ENCODE measurements at regions not wholly inside any gene's neighbourhood (a gene's known extent, or its start where the extent isn't known, plus 50 kb on each side); places are given as distances from the start of the nearest gene placed in this dataset.
"Not testable (repeated sequence)": the region's sequence is repeated elsewhere in the genome, so short reads cannot be mapped to it uniquely, and the experiment has no call there.

GRCh38 chr12:131543040-131543439 is 167.8 kb upstream of the SFSWAP start:
- DNase-seq = no peak
- no peak for ATAC-seq

DNA sequence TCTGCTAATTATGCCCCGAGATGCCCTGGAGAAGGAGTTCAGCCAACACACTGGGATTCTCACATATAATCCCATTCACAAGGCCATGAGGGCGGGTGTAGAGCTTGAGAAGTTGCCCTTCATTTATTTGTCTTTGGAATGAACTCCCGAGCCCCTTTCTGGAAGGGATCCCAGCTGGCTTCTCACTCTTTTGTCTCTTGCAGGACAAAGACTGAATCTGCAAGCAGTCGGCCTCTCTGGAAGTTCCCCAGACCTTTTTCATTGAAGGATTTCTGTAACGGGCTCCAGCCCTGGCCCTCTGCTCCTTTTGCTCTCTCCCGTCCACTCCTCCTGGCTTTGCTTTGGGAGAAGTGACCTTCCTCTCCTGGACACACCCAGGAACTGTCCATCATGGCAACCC is 163.3 kb upstream of the SFSWAP start:
- no peak for DNase-seq
- ATAC-seq = no peak

GRCh38 chr12:131550121-131550520 is 160.8 kb upstream of the SFSWAP start:
- no peak for ATAC-seq
- no peak for DNase-seq

- no peak for DNase-seq
- ATAC-seq = no peak
These were observed 159.0 kb upstream of the SFSWAP start for GRCh38 chr12:131551675-131552491.

- ATAC-seq = no peak
- no peak for DNase-seq
These were observed 158.4 kb upstream of the SFSWAP start for GRCh38 chr12:131552492-131552863.

GRCh38 chr12:131553096-131553777 is 157.7 kb upstream of the SFSWAP start:
- DNase-seq (no peak), ATAC-seq (no peak)

DNA sequence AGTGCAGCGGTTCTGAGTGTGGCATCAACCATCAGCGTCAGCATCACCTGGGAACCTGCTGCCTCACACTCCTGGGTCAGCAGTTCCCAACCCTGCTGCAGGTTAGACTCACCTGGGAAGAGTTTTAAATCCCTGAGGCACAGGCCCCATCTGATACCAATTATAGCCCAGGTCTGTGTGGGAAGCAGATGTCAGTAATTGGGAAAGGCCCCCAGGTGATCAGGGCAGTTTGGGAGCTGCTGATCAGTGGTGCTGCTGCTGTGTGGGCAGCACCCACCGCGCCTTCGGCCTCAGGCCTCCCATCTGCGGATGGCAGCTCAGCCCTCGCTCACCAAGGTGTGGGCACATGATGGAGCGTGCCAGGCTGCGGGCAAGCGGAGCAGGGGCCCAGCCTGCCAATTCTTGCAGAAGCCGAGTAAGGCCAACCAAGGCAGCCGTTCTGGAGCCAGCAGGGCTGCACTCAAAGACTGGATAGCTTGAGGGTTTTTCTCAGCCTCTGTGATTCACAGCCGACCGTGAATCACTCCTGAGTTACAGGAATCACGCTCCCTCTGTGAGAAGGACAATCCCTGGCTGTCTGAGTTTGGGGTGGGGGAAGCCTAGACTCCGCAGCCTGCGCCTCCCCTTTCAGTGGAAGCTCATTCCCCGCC is 155.6 kb upstream of the SFSWAP start:
- DNase-seq = no peak
- no peak for ATAC-seq

DNA sequence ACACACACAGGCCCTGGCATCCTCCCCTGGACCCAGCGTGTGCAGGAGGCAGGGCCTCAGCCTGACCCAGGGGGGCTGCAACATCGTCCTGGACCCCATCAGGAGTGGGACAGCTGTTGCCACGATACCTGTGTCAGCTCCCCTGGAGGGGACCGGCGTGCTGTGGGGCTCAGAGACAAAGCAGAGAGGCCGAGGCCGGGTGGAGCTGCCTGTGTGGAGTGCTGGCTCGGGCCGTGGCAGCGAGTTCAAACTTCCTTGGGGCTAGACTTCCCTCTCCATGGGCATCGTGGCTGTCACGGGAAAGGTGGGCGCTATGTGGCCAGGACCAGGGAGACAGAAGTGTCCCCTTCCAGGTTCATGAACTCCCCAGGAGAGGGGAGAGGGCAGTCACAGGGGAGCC is 155.0 kb upstream of the SFSWAP start:
- DNase-seq = no peak
- no peak for ATAC-seq

DNA sequence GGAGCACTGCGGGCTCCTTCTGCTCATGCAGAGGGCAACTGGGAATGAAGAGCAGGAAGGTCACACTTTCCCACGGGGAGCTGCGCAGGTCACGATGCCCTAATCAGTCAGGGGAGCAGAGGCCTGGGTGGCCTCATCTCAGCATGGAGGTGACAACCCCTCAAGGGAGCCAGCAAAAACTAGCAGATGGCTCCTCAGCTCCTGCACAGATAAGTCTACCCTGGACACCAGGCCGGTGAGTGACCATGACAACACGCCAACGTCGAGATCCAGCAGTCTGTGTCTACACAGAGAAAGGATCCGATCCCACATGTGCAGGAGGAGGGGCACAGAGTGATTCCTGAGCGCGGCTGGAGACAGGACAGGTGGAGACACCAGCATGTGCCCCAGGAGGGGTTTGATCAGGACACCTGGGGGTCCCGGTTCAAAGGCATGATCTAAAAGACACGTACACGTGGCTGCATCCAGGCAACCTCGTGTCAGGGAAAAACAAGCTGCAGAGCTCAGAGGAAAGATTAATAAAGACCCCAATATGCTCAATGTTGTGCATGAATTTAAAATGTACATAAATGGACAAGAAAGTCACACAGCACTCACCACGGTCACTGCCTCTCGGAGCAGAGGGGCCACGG is 153.7 kb upstream of the SFSWAP start:
- ATAC-seq (no peak), DNase-seq (no peak)

- no peak for DNase-seq
- no peak for ATAC-seq
These were observed 151.1 kb upstream of the SFSWAP start for GRCh38 chr12:131559517-131560516.

DNA sequence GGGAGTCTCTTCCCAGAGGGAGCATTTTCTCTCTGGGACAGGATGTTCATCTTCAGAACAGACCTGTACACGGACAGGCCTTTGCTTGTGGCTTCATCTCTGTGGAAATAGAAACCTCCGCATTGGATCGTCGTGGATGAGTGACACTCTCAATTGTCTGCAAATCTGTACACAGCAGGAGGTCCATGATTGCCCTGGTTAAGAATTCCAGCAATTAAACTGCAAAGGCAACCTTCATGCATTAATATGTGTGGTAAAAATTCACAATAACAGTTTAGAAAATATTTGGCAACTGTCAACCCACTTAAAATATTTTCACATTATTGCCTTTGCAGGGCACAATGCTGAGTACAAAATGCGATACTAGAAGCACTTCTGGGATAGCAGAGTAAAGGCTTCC is 149.8 kb upstream of the SFSWAP start:
- DNase-seq (no peak), ATAC-seq (no peak)

DNA sequence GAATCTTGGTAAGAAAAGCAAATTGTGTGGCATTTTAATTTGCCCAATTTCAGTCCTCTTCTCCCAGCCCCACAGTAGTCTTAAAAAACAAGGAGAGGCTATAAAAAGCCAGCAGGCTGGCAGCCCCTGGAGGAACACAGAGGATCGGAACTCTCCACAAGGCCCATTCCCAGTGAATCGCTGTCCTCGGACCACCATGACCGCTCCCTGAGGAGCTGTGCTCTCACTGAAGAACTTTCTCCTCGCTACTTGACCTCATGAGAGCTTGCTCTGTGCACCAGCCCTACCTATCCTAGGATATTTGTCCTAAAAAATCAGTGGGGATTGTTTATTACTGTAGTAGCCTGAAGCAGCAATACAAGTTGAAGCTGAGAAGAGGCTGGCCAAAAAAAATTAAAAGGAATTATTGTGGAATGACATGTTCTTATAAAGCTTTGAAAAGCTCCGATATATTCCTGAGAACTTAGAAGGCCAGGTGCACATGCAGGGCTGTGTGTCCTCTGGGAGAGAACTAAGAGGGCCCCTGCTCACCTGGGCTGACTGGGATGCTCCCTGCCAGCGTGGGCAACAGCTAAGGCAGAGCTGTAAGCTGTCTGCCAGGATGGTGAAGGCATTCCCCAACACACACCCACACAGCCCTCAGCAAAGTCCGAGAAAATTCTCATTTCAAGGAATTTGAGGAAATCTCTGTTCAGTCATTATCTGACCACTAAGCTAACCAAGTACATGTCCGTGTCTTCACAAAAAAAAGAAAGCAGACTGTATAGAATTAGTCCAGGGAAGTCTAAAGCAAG is 148.8 kb upstream of the SFSWAP start:
- DNase-seq (no peak), ATAC-seq (no peak)

- ATAC-seq, DNase-seq: not testable (repeated sequence)
These were observed 146.7 kb upstream of the SFSWAP start for GRCh38 chr12:131564138-131564727.

DNA sequence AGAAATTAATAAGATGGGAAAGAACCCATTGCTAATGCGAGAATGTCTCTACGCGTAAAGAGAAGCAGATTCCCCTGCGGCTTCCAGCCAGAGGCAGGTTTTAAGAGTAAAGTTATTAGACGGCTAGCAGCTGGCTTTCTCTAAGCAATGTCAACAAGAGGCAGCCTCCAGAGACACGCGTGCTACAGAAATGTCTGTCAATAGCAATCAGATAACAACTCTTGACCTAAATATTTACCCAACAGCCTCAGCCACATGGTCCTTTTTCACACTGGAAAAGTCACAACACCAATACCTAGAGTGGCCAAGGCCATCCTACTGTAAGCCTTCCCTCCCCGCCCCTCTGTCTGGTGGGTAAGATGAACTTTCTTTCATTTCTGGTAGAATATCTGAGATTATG is 146.0 kb upstream of the SFSWAP start:
- ATAC-seq (no peak), DNase-seq (no peak)

GRCh38 chr12:131565267-131566015 is 145.4 kb upstream of the SFSWAP start:
- ATAC-seq = no peak
- no peak for DNase-seq

GRCh38 chr12:131568336-131568735 is 142.6 kb upstream of the SFSWAP start:
- DNase-seq (no peak), ATAC-seq (no peak)

- DNase-seq = no peak
- no peak for ATAC-seq
These were observed 140.3 kb upstream of the SFSWAP start for GRCh38 chr12:131570596-131570995.

DNA sequence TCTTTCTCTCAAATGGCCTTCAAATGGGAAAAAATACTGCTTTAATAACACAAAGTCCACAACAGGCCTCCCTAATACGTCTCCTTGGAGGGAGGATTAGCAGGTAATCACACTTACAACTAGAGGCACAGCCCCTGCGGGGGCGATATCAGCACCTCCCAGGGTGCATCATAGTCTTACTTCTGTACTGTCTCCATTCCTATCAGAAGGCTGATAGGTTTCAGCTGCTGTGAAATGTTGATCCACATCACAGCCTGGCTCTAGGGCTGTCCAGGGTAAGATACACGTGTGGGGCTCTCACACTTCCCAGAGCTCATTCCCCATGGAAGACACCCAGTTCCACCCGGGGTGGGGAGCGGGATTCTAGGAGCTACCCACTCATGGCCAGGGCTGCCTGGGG is 139.1 kb upstream of the SFSWAP start:
- ATAC-seq = no peak
- no peak for DNase-seq

GRCh38 chr12:131572626-131573025 is 138.3 kb upstream of the SFSWAP start:
- ATAC-seq (no peak), DNase-seq (no peak)

All from stimulated activated naive CD8-positive, alpha-beta T cell treated with anti-CD3 and anti-CD28 coated beads, Interleukin-15, Interleukin-2, amounts not matched to agents 100 U/mL and 50 U/mL, for 24 hours (primary cell).